Esophagus muscularis mucosa (tissue), 3 donors: ENCODE measurements at regions not wholly inside any gene's neighbourhood (a gene's known extent, or its start where the extent isn't known, plus 50 kb on each side); places are given as distances from the start of the nearest gene placed in this dataset.

ENCODE experiments used
- POLR2A ChIP-seq: fragments of 450-650 bp; IDR thresholded peaks from one replicate; pipeline ENCODE4 v1.6.1; 2017; ENCODE audit warnings: antibody characterized with exemption, moderate library complexity, mild to moderate bottlenecking, low read depth
- POLR2AphosphoS5 ChIP-seq, 2 donors: sonication (generic); formaldehyde crosslinking; IDR thresholded peaks; one replicate each; pipeline ENCODE4 v1.6.1; 2017; ENCODE audit warnings: antibody characterized with exemption in 2 of 2
- TF ChIP-seq, protein P1 (sequence below), 3 experiments: fragments of 200-600 bp in 2 of 3; fragments of 450-650 bp in 1 of 3; sonication (generic) in 2 of 3; IDR thresholded peaks; one replicate each; pipeline ENCODE4 v1.5.1; 2017 to 2019; ENCODE audit warnings: antibody characterized with exemption in 3 of 3, mild to moderate bottlenecking in 2 of 3, moderate library complexity in 1 of 3

GRCh38 chr1:229141271-229141670 lies 129.6 kb upstream of the RAB4A start:
- TF ChIP-seq POLR2A (no peak), POLR2AphosphoS5 (IDR thresholded peaks at IDR 0.05) (no peak)
- TF ChIP-seq, protein P1, sequence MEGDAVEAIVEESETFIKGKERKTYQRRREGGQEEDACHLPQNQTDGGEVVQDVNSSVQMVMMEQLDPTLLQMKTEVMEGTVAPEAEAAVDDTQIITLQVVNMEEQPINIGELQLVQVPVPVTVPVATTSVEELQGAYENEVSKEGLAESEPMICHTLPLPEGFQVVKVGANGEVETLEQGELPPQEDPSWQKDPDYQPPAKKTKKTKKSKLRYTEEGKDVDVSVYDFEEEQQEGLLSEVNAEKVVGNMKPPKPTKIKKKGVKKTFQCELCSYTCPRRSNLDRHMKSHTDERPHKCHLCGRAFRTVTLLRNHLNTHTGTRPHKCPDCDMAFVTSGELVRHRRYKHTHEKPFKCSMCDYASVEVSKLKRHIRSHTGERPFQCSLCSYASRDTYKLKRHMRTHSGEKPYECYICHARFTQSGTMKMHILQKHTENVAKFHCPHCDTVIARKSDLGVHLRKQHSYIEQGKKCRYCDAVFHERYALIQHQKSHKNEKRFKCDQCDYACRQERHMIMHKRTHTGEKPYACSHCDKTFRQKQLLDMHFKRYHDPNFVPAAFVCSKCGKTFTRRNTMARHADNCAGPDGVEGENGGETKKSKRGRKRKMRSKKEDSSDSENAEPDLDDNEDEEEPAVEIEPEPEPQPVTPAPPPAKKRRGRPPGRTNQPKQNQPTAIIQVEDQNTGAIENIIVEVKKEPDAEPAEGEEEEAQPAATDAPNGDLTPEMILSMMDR (IDR thresholded peaks at IDR 0.05) = no peak
